ENCODE measurements at regions not wholly inside any gene's neighbourhood (a gene's known extent, or its start where the extent isn't known, plus 50 kb on each side); places are given as distances from the start of the nearest gene placed in this dataset.

DNA sequence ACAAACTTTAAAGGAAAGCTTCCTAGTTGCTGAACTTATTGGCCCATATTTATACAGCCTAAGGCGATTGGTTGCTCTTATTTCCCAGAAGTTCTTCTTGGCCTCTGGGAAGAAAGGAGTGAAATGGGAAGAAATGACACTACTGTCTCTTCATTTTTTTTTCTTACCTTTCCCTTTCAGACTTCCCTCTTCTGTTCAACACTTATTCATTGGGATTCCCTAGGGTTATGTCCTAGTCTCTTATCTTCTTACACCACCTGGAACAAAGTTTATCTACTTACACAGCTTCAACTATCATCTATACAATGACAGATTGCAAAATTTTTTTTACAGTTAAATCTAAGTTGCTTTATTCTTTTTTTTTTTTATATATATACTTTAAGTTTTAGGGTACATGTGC, 68.0 kb downstream of the SNX12 start:
- Histone ChIP-seq H3K9me3 (no peaks in the 10 kb centered on the region), H3K27ac (peak overlapping the region in 1 of 2 donors; percentile 36), H3K36me3 (no peaks in the 10 kb centered on the region), H3K4me1 (replicated peaks) (no peaks in the 10 kb centered on the region), H3K4me3 (no peak overlapping the region), H3K27me3 (replicated peaks; ENCODE audit: insufficient read depth) (no peaks in the 10 kb centered on the region)
- no peak for DNase-seq (ENCODE audit: low spot score)
- 60% methylated on average over 1 of the region's 1 CpG for WGBS
- TF ChIP-seq POLR2A (IDR thresholded peaks at IDR 0.05), result no peak
- TF ChIP-seq POLR2AphosphoS5 (IDR thresholded peaks at IDR 0.05), result no peak
- TF ChIP-seq, protein P1, sequence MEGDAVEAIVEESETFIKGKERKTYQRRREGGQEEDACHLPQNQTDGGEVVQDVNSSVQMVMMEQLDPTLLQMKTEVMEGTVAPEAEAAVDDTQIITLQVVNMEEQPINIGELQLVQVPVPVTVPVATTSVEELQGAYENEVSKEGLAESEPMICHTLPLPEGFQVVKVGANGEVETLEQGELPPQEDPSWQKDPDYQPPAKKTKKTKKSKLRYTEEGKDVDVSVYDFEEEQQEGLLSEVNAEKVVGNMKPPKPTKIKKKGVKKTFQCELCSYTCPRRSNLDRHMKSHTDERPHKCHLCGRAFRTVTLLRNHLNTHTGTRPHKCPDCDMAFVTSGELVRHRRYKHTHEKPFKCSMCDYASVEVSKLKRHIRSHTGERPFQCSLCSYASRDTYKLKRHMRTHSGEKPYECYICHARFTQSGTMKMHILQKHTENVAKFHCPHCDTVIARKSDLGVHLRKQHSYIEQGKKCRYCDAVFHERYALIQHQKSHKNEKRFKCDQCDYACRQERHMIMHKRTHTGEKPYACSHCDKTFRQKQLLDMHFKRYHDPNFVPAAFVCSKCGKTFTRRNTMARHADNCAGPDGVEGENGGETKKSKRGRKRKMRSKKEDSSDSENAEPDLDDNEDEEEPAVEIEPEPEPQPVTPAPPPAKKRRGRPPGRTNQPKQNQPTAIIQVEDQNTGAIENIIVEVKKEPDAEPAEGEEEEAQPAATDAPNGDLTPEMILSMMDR (IDR thresholded peaks at IDR 0.05), result no peak
- intact Hi-C loops (cut with DNase I), result no loop called here

DNA sequence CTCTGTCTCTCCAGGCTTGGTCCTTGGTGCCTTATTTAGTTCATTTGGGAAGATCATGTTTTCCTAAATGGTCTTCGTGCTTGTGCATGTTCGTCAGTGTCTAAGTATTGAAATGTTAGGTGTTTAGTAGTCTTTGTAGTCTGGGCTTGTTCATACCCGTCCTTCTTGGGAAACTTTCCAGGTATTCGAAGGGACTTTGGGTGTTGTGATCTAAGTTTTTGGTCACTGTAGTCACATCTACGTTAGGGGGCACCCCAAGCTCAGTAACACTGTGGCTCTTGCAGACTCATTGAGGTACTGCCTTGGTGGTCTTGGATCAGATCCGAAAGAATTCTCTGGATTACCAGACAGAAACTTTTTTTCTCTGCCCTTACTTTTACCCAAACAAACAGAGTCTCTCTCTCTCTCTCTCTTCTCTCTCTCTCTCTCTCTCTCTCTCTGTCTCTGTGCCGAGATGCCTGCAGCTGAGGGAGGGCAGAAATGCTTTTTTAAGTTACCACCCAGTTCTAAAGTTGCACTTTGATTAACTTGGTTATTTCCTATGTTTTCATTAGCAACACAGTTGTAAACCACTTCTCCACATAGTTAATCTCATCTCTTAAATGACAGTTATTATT, 67.6 kb upstream of the SLC7A3 start:
- intact Hi-C loops (cut with DNase I), result loop anchor here (5.0 to 10.0 kb wide), 2 partner anchors 126 to 179 kb away; no protein-coding TSS in a partner anchor
- no peak overlapping the region for H3K4me3 ChIP-seq
- H3K27ac ChIP-seq, result no peak overlapping the region
- H3K36me3 ChIP-seq, result no peaks in the 10 kb centered on the region
- no peaks in the 10 kb centered on the region for H3K27me3 ChIP-seq (replicated peaks; ENCODE audit: insufficient read depth)
- H3K4me1 ChIP-seq (replicated peaks), result no peaks in the 10 kb centered on the region
- DNase-seq (ENCODE audit: low spot score), result peak; percentile 62
- TF ChIP-seq POLR2A (IDR thresholded peaks at IDR 0.05) (no peak), POLR2AphosphoS5 (IDR thresholded peaks at IDR 0.05) (peak; percentile 66)
- TF ChIP-seq, protein P1 (IDR thresholded peaks at IDR 0.05), result peak in 3 of 4 experiments; percentile 17 to 51 (median 49)
- H3K9me3 ChIP-seq, result no peaks in the 10 kb centered on the region
- 5% methylated on average over 7 of the region's 7 CpGs for WGBS

DNA sequence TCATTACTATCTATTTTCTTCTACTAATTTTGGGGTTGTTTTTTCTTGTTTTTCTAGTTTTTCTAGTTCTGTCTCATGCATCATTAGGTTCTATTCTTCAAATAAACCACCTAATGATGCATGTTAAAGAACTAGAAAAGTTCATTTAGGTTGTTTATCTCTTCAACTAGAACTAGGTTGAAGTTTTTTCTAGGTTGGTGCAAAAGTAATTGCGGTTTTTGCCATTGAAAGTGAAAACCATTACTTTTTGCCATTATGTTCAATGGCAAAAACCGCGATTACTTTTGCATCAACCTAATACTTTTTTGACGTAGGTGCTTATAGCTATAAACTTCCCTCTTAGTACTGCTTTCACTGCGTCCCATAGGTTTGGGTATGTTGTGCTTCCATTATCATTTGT, 64.4 kb upstream of the SLC7A3 start:
- Histone ChIP-seq H3K4me1 (replicated peaks) (no peaks in the 10 kb centered on the region), H3K36me3 (no peaks in the 10 kb centered on the region), H3K9me3 (no peaks in the 10 kb centered on the region), H3K4me3 (no peak overlapping the region), H3K27me3 (replicated peaks; ENCODE audit: insufficient read depth) (no peaks in the 10 kb centered on the region), H3K27ac (no peak overlapping the region)
- DNase-seq (ENCODE audit: low spot score), result no peak
- 93% methylated on average over 5 of the region's 5 CpGs for WGBS
- TF ChIP-seq POLR2AphosphoS5 (IDR thresholded peaks at IDR 0.05) (no peak), POLR2A (IDR thresholded peaks at IDR 0.05) (no peak)
- TF ChIP-seq, protein P1 (IDR thresholded peaks at IDR 0.05), result no peak
- intact Hi-C loops (cut with DNase I), result loop anchor here (5.0 to 10.0 kb wide), 2 partner anchors 129 to 182 kb away; no protein-coding TSS in a partner anchor

DNA sequence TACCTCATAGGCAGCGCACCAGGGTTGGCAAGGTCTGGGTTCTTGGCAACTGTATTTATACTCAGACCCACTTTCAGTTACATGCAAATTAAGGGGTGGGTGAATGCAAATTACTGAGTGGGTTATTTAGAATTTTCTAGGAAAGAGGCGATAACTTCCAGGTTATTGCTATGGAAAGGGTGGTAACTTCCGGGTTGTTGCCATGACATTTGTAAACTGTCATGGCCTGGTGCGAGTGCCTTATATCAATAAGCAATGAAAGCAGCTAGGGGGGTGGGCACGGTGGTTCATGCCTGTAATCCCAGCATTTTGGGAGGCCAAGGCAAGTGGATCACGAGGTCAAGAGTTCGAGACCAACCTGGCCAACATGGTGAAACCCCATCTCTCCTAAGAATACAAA, 57.5 kb upstream of the SLC7A3 start:
- Histone ChIP-seq H3K27me3 (replicated peaks; ENCODE audit: insufficient read depth) (no peaks in the 10 kb centered on the region), H3K4me3 (no peak overlapping the region), H3K36me3 (no peaks in the 10 kb centered on the region), H3K9me3 (no peaks in the 10 kb centered on the region), H3K27ac (no peak overlapping the region), H3K4me1 (replicated peaks) (no peaks in the 10 kb centered on the region)
- intact Hi-C loops (cut with DNase I), result no loop called here
- DNase-seq (ENCODE audit: low spot score), result no peak
- WGBS, result 74% methylated on average over 5 of the region's 7 CpGs
- TF ChIP-seq, protein P1 (IDR thresholded peaks at IDR 0.05), result no peak
- no peak for TF ChIP-seq POLR2AphosphoS5 (IDR thresholded peaks at IDR 0.05)
- no peak for TF ChIP-seq POLR2A (IDR thresholded peaks at IDR 0.05)
